ENCODE measurements at regions not wholly inside any gene's neighbourhood (a gene's known extent, or its start where the extent isn't known, plus 50 kb on each side); places are given as distances from the start of the nearest gene placed in this dataset.

- TF ChIP-seq, protein P1, sequence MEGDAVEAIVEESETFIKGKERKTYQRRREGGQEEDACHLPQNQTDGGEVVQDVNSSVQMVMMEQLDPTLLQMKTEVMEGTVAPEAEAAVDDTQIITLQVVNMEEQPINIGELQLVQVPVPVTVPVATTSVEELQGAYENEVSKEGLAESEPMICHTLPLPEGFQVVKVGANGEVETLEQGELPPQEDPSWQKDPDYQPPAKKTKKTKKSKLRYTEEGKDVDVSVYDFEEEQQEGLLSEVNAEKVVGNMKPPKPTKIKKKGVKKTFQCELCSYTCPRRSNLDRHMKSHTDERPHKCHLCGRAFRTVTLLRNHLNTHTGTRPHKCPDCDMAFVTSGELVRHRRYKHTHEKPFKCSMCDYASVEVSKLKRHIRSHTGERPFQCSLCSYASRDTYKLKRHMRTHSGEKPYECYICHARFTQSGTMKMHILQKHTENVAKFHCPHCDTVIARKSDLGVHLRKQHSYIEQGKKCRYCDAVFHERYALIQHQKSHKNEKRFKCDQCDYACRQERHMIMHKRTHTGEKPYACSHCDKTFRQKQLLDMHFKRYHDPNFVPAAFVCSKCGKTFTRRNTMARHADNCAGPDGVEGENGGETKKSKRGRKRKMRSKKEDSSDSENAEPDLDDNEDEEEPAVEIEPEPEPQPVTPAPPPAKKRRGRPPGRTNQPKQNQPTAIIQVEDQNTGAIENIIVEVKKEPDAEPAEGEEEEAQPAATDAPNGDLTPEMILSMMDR (conservative IDR thresholded peaks at IDR 0.05; ENCODE audit: low read depth, low read length) = no peak
- no peak for TF ChIP-seq EZH2phosphoT487 (IDR thresholded peaks at IDR 0.05; ENCODE audit: borderline replicate concordance, low read length)
Measured at GRCh38 chr2:144124882-144125281, 395.0 kb downstream of the ZEB2 start.

Measured in PC-3 (cell line).